ENCODE measurements at regions not wholly inside any gene's neighbourhood (a gene's known extent, or its start where the extent isn't known, plus 50 kb on each side); places are given as distances from the start of the nearest gene placed in this dataset.

DNA sequence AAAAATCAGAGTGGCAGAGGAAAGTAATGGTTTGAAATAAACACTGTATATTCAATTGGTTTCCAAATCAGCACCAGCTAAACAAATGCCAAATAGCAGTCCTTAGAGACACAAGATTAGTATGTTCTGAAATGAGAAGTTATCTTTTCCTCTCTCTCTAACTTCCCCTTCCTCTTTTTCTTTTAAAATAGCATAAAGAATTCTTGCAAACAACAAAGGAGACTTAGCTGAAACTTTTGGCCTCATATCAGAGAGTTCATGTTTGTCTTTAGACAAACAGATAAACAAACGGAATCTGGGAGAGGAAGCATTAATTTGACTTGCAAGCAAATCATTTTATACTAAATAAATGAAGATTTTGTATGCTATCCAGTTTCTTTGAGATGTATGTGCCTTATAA lies 399.0 kb downstream of the GBA3 start:
- Histone ChIP-seq H4K8ac (replicated peaks; ENCODE audit: insufficient read length, low read depth, low read length) (no peak overlapping the region), H3K14ac (ENCODE audit: insufficient read depth, low read length) (no peak overlapping the region), H3K18ac (ENCODE audit: insufficient read length, low read depth, low read length) (no peak overlapping the region), H3K9ac (ENCODE audit: extremely low read depth, insufficient read length, low read length) (no peak overlapping the region), H3K4me1 (ENCODE audit: insufficient read depth, low read length) (no peaks in the 10 kb centered on the region), H3K9me3 (ENCODE audit: control insufficient read depth, low read depth, low read length) (no peaks in the 10 kb centered on the region), H2AK5ac (ENCODE audit: insufficient read length, low read length) (no peak overlapping the region), H3K27ac (ENCODE audit: insufficient read length, low read depth, low read length) (no peak overlapping the region), H2AFZ (ENCODE audit: low read length) (no peak overlapping the region), H3K56ac (ENCODE audit: insufficient read length, low read depth, low read length) (no peak overlapping the region), H2BK20ac (ENCODE audit: low read depth, low read length, poor library complexity, severe bottlenecking) (no peak overlapping the region), H4K5ac (ENCODE audit: insufficient read length, low read depth, low read length) (no peak overlapping the region), H4K20me1 (ENCODE audit: control insufficient read depth, insufficient read depth, insufficient read length) (no peaks in the 10 kb centered on the region), H3K4me2 (ENCODE audit: insufficient read depth, insufficient read length, low read length) (no peak overlapping the region), H2BK5ac (ENCODE audit: insufficient read length, low read length) (no peak overlapping the region), H2BK12ac (ENCODE audit: insufficient read length, low read depth, low read length) (no peak overlapping the region), H3K27me3 (ENCODE audit: insufficient read depth, low read length) (no peaks in the 10 kb centered on the region), H3K4ac (ENCODE audit: low read depth, low read length) (no peak overlapping the region), H3K79me2 (ENCODE audit: insufficient read depth, low read length) (no peaks in the 10 kb centered on the region), H3K79me1 (ENCODE audit: insufficient read depth, low read depth, low read length, poor library complexity, severe bottlenecking) (no peaks in the 10 kb centered on the region), H3K23me2 (ENCODE audit: insufficient read length, low read depth, low read length, poor library complexity, severe bottlenecking) (no peaks in the 10 kb centered on the region), H2BK120ac (ENCODE audit: low read depth, low read length, poor library complexity, severe bottlenecking) (no peak overlapping the region), H3K23ac (ENCODE audit: insufficient read length, low read depth, low read length) (no peak overlapping the region), H4K91ac (ENCODE audit: insufficient read length, low read depth, low read length) (no peak overlapping the region), H3T11ph (ENCODE audit: low read length) (no peak overlapping the region), H2BK15ac (ENCODE audit: low read depth, low read length) (no peak overlapping the region)
- H3K4me1 Mint-ChIP-seq = no peaks in the 10 kb centered on the region
- no peaks in the 10 kb centered on the region for H3K27me3 Mint-ChIP-seq (ENCODE audit: low read depth)
- WGBS (ENCODE audit: extremely low coverage, insufficient read length, low lambda C conversion rate) = no CpG with 5 or more reads among the region's 1 CpG
- TF ChIP-seq, protein P1, sequence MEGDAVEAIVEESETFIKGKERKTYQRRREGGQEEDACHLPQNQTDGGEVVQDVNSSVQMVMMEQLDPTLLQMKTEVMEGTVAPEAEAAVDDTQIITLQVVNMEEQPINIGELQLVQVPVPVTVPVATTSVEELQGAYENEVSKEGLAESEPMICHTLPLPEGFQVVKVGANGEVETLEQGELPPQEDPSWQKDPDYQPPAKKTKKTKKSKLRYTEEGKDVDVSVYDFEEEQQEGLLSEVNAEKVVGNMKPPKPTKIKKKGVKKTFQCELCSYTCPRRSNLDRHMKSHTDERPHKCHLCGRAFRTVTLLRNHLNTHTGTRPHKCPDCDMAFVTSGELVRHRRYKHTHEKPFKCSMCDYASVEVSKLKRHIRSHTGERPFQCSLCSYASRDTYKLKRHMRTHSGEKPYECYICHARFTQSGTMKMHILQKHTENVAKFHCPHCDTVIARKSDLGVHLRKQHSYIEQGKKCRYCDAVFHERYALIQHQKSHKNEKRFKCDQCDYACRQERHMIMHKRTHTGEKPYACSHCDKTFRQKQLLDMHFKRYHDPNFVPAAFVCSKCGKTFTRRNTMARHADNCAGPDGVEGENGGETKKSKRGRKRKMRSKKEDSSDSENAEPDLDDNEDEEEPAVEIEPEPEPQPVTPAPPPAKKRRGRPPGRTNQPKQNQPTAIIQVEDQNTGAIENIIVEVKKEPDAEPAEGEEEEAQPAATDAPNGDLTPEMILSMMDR (conservative IDR thresholded peaks at IDR 0.05) = no peak
- H3K36me3 Mint-ChIP-seq (ENCODE audit: insufficient read depth in 1 of 3, low read depth in 3 of 3) = peaks cover 3 to 16% (median 8%) of the 10 kb centered on the region in 3 experiments; a peak in 6 of 7 replicates
- no peak overlapping the region for H3K4me3 Mint-ChIP-seq
- H3K27ac Mint-ChIP-seq = no peak overlapping the region
- H3K9me3 Mint-ChIP-seq = peaks cover 11 to 17% of the 10 kb centered on the region in 2 experiments
- no peak for DNase-seq
